Thyroid gland (tissue), 4 donors: ENCODE measurements at regions not wholly inside any gene's neighbourhood (a gene's known extent, or its start where the extent isn't known, plus 50 kb on each side); places are given as distances from the start of the nearest gene placed in this dataset.

Source experiments
- DNase-seq, 2 donors: peaks; one replicate each; pipeline ENCODE4 v3.0.0-alpha.2; 2019
- H3K27ac ChIP-seq, 3 donors: fragments of 200-600 bp; sonication (generic); 1 replicate in 2 of 3; 2 replicates in 1 of 3; pipeline ENCODE4 v1.5.1; 2016 to 2019; ENCODE audit warnings: mild to moderate bottlenecking in 1 of 3, moderate library complexity in 1 of 3
- H3K27me3 ChIP-seq: fragments of 200-600 bp; sonication (generic); one replicate; pipeline ENCODE4 v1.5.1; 2019
- H3K36me3 ChIP-seq, 2 donors: fragments of 200-600 bp; sonication (generic); one replicate each; pipeline ENCODE4 v1.5.1; 2016 to 2019
- H3K4me1 ChIP-seq, 2 donors: fragments of 200-600 bp; sonication (generic); one replicate each; pipeline ENCODE4 v1.5.1; 2017 to 2019
- H3K4me3 ChIP-seq, 3 donors: fragments of 200-600 bp; sonication (generic); replicated peaks in 1 of 3; 1 replicate in 2 of 3; 2 replicates in 1 of 3; pipeline ENCODE4 v1.5.1; 2016; ENCODE audit warnings: mild to moderate bottlenecking in 1 of 3
- H3K9me3 ChIP-seq: fragments of 200-600 bp; sonication (generic); one replicate; pipeline ENCODE4 v1.5.1; 2017
- POLR2A ChIP-seq, 2 donors: fragments of 450-650 bp; IDR thresholded peaks; one replicate each; pipeline ENCODE4 v1.6.1; 2017; ENCODE audit warnings: antibody characterized with exemption in 2 of 2, mild to moderate bottlenecking in 2 of 2, moderate library complexity in 1 of 2
- WGBS, 2 donors: methylation state at CpG; one replicate each; pipeline ENCODE4 v1.1.5; 2017; 5-methylcytosine and 5-hydroxymethylcytosine counted together
- intact Hi-C: fragments of 100-400 bp; cut with DNase I; formaldehyde crosslinking; loops from one replicate; pipeline ENCODE4 v1.15.1; 2023
- TF ChIP-seq, protein P1 (sequence below), 6 experiments: fragments of 200-600 bp in 3 of 6; fragments of 450-650 bp in 3 of 6; sonication (generic) in 3 of 6; IDR thresholded peaks; one replicate each; pipeline ENCODE4 v1.5.1; 2016 to 2019; ENCODE audit warnings: antibody characterized with exemption in 6 of 6, mild to moderate bottlenecking in 2 of 6, inconsistent platforms in 1 of 6, moderate library complexity in 1 of 6

DNA sequence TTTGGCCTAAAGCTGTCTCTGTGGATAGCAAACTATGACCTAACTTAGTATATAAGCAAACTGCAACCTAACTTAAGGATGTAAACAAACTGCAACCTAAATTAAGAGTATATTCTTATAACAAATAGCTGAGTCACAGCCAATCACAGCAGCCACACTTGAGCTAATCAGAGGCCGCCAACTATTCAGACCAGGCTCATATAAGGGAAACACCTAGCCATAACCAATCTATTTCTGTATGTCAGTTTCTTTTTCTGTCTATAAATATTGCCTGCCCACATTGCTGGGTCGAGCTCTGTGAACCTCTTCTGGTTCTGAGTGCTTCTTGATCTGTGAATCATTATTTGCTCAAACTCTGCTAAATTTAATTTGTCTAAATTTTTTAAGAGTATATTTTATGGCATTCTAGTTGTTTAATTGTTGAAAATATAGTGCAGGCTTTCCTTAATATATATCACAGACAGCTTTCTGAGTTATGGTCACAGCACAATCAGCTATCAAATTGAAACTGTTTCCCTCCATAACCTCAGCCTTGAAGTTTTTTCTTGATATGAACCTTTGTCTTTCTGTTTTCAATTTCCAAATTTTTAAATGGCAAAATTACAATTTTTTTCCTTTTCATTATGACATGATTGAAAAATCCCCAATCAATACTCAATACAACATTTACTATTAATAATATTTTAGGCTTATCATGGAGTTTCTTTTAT is 327.1 kb upstream of the NUDT12 start:
- Histone ChIP-seq H3K4me3 (no peak overlapping the region), H3K36me3 (no peaks in the 10 kb centered on the region), H3K27me3 (no peaks in the 10 kb centered on the region), H3K27ac (no peak overlapping the region), H3K9me3 (no peaks in the 10 kb centered on the region), H3K4me1 (no peaks in the 10 kb centered on the region)
- WGBS, 2 donors, result 74 to 86% methylated on average over 2 of the region's 2 CpGs
- no peak for DNase-seq
- intact Hi-C loops, result no loop called here
- TF ChIP-seq, protein P1, sequence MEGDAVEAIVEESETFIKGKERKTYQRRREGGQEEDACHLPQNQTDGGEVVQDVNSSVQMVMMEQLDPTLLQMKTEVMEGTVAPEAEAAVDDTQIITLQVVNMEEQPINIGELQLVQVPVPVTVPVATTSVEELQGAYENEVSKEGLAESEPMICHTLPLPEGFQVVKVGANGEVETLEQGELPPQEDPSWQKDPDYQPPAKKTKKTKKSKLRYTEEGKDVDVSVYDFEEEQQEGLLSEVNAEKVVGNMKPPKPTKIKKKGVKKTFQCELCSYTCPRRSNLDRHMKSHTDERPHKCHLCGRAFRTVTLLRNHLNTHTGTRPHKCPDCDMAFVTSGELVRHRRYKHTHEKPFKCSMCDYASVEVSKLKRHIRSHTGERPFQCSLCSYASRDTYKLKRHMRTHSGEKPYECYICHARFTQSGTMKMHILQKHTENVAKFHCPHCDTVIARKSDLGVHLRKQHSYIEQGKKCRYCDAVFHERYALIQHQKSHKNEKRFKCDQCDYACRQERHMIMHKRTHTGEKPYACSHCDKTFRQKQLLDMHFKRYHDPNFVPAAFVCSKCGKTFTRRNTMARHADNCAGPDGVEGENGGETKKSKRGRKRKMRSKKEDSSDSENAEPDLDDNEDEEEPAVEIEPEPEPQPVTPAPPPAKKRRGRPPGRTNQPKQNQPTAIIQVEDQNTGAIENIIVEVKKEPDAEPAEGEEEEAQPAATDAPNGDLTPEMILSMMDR (IDR thresholded peaks at IDR 0.05), result no peak
- no peak for TF ChIP-seq POLR2A (IDR thresholded peaks at IDR 0.05)

DNA sequence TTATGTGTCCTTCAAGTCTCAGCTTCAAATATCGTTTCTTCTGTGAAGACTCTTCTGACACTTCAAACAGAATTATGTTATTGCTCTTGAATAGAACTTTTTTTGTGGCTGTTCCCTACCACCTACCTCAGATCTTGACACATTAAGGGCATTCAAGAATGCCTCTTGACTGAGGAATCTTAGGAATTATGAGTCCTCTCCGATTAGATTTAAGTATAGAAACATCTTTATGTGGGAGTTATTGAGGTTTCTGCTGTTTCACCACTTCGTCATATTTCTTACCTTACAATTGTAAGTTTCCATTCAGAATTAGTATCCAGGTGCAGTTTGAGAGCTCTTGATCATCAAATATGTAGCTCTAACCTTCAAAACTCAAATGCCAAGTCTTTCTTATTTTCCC is 324.2 kb upstream of the NUDT12 start:
- Histone ChIP-seq H3K27me3 (no peaks in the 10 kb centered on the region), H3K36me3 (no peaks in the 10 kb centered on the region), H3K9me3 (no peaks in the 10 kb centered on the region), H3K4me1 (no peaks in the 10 kb centered on the region), H3K4me3 (no peak overlapping the region), H3K27ac (no peak overlapping the region)
- intact Hi-C loops, result no loop called here
- whole genome bisulfite sequencing, 2 donors, result 55 to 58% methylated on average over 3 of the region's 3 CpGs
- DNase-seq, result no peak
- TF ChIP-seq, protein P1 (IDR thresholded peaks at IDR 0.05), result no peak
- no peak for TF ChIP-seq POLR2A (IDR thresholded peaks at IDR 0.05)

DNA sequence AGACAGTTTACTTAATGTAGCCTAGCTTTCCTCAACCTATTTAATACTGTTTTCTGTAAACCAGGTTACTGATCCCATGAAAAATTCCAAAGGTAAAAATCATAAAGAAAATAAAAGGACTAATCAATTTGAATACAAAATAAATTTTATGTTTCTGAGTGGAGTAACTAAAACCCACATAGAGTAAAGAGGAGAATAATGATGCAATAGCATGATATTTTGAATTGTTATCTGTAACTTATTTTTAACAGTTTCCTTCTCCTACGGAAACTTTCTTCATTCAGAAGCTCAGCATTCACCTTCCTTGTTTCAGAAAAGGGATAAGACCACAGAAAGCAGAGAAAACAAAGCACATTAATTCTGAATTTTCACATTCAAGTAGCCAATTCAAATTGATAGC is 320.6 kb upstream of the NUDT12 start:
- Histone ChIP-seq H3K36me3 (no peaks in the 10 kb centered on the region), H3K9me3 (no peaks in the 10 kb centered on the region), H3K27ac (no peak overlapping the region), H3K27me3 (no peaks in the 10 kb centered on the region), H3K4me1 (no peaks in the 10 kb centered on the region), H3K4me3 (no peak overlapping the region)
- no peak for DNase-seq
- TF ChIP-seq, protein P1 (IDR thresholded peaks at IDR 0.05), result no peak
- TF ChIP-seq POLR2A (IDR thresholded peaks at IDR 0.05), result no peak
- 93 to 96% methylated on average over 1 of the region's 1 CpG for WGBS, 2 donors
- intact Hi-C loops, result no loop called here

- no peak for TF ChIP-seq POLR2A (IDR thresholded peaks at IDR 0.05)
- TF ChIP-seq, protein P1 (IDR thresholded peaks at IDR 0.05), result no peak
- H3K27me3 ChIP-seq, result no peaks in the 10 kb centered on the region
- no peak overlapping the region for H3K27ac ChIP-seq
- no peaks in the 10 kb centered on the region for H3K36me3 ChIP-seq
- no peaks in the 10 kb centered on the region for H3K9me3 ChIP-seq
- no peaks in the 10 kb centered on the region for H3K4me1 ChIP-seq
- no peak overlapping the region for H3K4me3 ChIP-seq
- 92 to 93% methylated on average over 1 of the region's 1 CpG for WGBS, 2 donors
- intact Hi-C loops, result no loop called here
- no peak for DNase-seq
Observed at GRCh38 chr5:103881560-103881959, 319.0 kb upstream of the NUDT12 start.

DNA sequence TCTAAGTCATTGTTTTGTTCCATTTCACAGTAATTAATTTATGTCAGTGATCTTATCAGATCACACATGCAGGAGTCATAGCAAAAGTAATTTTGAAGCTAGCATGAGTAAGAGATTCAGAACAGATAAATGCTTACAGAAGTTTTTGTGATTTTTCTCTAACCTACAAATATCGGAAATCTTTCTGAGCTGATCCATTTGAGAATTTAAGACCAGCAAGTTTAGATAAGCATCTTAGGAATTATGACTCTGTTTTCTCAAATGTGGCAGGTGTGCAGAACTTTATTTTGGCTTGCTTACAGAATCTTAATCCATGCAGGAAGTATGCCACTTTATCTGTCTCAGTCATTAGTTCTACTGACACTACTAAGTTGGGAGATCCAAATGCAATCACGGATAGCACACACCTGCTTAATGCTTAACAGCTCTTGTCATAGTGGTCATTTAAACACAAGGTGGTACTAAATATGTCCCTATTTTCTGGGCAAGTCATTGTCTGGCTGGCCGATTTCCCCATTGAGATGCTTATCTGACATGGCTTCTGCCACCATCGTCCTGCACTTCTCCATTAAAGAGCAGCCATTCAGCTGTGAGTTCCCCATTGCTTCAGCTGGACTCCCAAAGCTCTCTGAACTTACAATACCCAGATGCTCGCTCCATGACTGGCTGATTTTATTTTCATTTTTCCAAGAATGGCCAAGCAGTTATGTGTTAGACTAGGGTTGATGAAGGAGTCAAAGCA is 305.4 kb upstream of the NUDT12 start:
- Histone ChIP-seq H3K27ac (no peak overlapping the region), H3K4me3 (no peak overlapping the region), H3K4me1 (no peaks in the 10 kb centered on the region), H3K27me3 (no peaks in the 10 kb centered on the region), H3K36me3 (no peaks in the 10 kb centered on the region), H3K9me3 (no peaks in the 10 kb centered on the region)
- intact Hi-C loops, result no loop called here
- no peak for TF ChIP-seq POLR2A (IDR thresholded peaks at IDR 0.05)
- TF ChIP-seq, protein P1 (IDR thresholded peaks at IDR 0.05), result no peak
- 76 to 77% methylated on average over 5 of the region's 5 CpGs for WGBS, 2 donors
- no peak for DNase-seq
